ENCODE measurements at regions not wholly inside any gene's neighbourhood (a gene's known extent, or its start where the extent isn't known, plus 50 kb on each side); places are given as distances from the start of the nearest gene placed in this dataset.

GRCh38 chr1:102163799-102164198 is 167.1 kb upstream of the OLFM3 start:
- Histone ChIP-seq H3K4me3 (ENCODE audit: control insufficient read depth in 2 of 3, extremely low read depth in 1 of 3, insufficient read depth in 2 of 3, low read depth in 1 of 3, low read length in 3 of 3) (no peak overlapping the region), H3K4me2 (ENCODE audit: control insufficient read depth, extremely low read depth, insufficient read depth, low read depth, low read length) (no peak overlapping the region), H3K36me3 (ENCODE audit: control insufficient read depth in 2 of 2, extremely low read depth in 1 of 2, insufficient read depth in 2 of 2, low read length in 2 of 2) (no peaks in the 10 kb centered on the region), H3K27me3 (ENCODE audit: control insufficient read depth, extremely low read depth, insufficient read depth, low read length) (no peaks in the 10 kb centered on the region), H3K4me1 (ENCODE audit: control insufficient read depth, extremely low read depth, insufficient read depth, low read length) (no peaks in the 10 kb centered on the region), H4K20me1 (ENCODE audit: control insufficient read depth, extremely low read depth, insufficient read depth, low read length) (no peaks in the 10 kb centered on the region), H3K9me3 (ENCODE audit: control insufficient read depth, low read depth, low read length) (no peaks in the 10 kb centered on the region), H3K79me2 (ENCODE audit: control insufficient read depth, insufficient read depth, low read length) (no peaks in the 10 kb centered on the region), H3K9me1 (ENCODE audit: control insufficient read depth, extremely low read depth, insufficient read depth, low read length) (no peaks in the 10 kb centered on the region), H2AFZ (ENCODE audit: control insufficient read depth, low read length) (no peak overlapping the region), H3K27ac (ENCODE audit: control insufficient read depth, insufficient read depth, low read length) (no peak overlapping the region), H3K9ac (ENCODE audit: control insufficient read depth, extremely low read depth, insufficient read depth, low read length) (no peak overlapping the region)
- dilution Hi-C loops (cut with MboI; ENCODE audit: extremely low pct_ligation_motif_present, low sequenced_read_pairs) = no loop called here
- FAIRE-seq = no peak
- no peak for DNase-seq (ENCODE audit: low read depth, low spot score)
- no peak for TF ChIP-seq EZH2 (IDR thresholded peaks at IDR 0.05; ENCODE audit: low read length)
- TF ChIP-seq CTCF (optimal IDR thresholded peaks at IDR 0.05 in 1 of 3, IDR thresholded peaks at IDR 0.05 in 1 of 3, conservative IDR thresholded peaks at IDR 0.05 in 1 of 3; ENCODE audit: extremely low read depth in 1 of 3, insufficient read depth in 2 of 3, low read length in 3 of 3) = no peak

GRCh38 chr1:102151242-102151641 is 154.5 kb upstream of the OLFM3 start:
- Histone ChIP-seq H2AFZ (ENCODE audit: control insufficient read depth, low read length) (no peak overlapping the region), H3K27ac (ENCODE audit: control insufficient read depth, insufficient read depth, low read length) (no peak overlapping the region), H3K9me1 (ENCODE audit: control insufficient read depth, extremely low read depth, insufficient read depth, low read length) (no peaks in the 10 kb centered on the region), H4K20me1 (ENCODE audit: control insufficient read depth, extremely low read depth, insufficient read depth, low read length) (no peaks in the 10 kb centered on the region), H3K27me3 (ENCODE audit: control insufficient read depth, extremely low read depth, insufficient read depth, low read length) (no peaks in the 10 kb centered on the region), H3K79me2 (ENCODE audit: control insufficient read depth, insufficient read depth, low read length) (no peaks in the 10 kb centered on the region), H3K4me1 (ENCODE audit: control insufficient read depth, extremely low read depth, insufficient read depth, low read length) (no peaks in the 10 kb centered on the region), H3K9me3 (ENCODE audit: control insufficient read depth, low read depth, low read length) (no peaks in the 10 kb centered on the region), H3K36me3 (ENCODE audit: control insufficient read depth in 2 of 2, extremely low read depth in 1 of 2, insufficient read depth in 2 of 2, low read length in 2 of 2) (no peaks in the 10 kb centered on the region), H3K4me3 (ENCODE audit: control insufficient read depth in 2 of 3, extremely low read depth in 1 of 3, insufficient read depth in 2 of 3, low read depth in 1 of 3, low read length in 3 of 3) (no peak overlapping the region), H3K4me2 (ENCODE audit: control insufficient read depth, extremely low read depth, insufficient read depth, low read depth, low read length) (no peak overlapping the region), H3K9ac (ENCODE audit: control insufficient read depth, extremely low read depth, insufficient read depth, low read length) (no peak overlapping the region)
- TF ChIP-seq EZH2 (IDR thresholded peaks at IDR 0.05; ENCODE audit: low read length) (no peak), CTCF (optimal IDR thresholded peaks at IDR 0.05 in 1 of 3, IDR thresholded peaks at IDR 0.05 in 1 of 3, conservative IDR thresholded peaks at IDR 0.05 in 1 of 3; ENCODE audit: extremely low read depth in 1 of 3, insufficient read depth in 2 of 3, low read length in 3 of 3) (no peak)
- no peak for DNase-seq (ENCODE audit: low read depth, low spot score)
- dilution Hi-C loops (cut with MboI; ENCODE audit: extremely low pct_ligation_motif_present, low sequenced_read_pairs) = no loop called here
- FAIRE-seq = no peak

All from keratinocyte (primary cell).